DND-41 (cell line): ENCODE measurements at regions not wholly inside any gene's neighbourhood (a gene's known extent, or its start where the extent isn't known, plus 50 kb on each side); places are given as distances from the start of the nearest gene placed in this dataset.

Experiments
- ATAC-seq: fragments of 200-7000 bp; cut with Tn5 transposase; 3 replicates; pipeline ENCODE4 v1.9.1; 2021; ENCODE audit warnings: low read depth; ENCODE audit not compliant: insufficient read depth
- DNase-seq: peaks from one replicate; pipeline ENCODE4 v3.0.0-alpha.2; 2020
- H2AFZ ChIP-seq: 2 replicates; pipeline ENCODE4 v1.6.0; 2012; ENCODE audit warnings: low read depth, low read length
- H3K27ac ChIP-seq: 2 replicates; pipeline ENCODE4 v1.5.1; 2012; ENCODE audit warnings: low read length, inconsistent platforms
- H3K27me3 ChIP-seq: fragments of 200-600 bp; sonication (generic); 2 replicates; pipeline ENCODE4 v1.6.0; 2012; ENCODE audit warnings: low read length, mild to moderate bottlenecking, inconsistent platforms; ENCODE audit not compliant: insufficient read depth, poor library complexity
- H3K36me3 ChIP-seq: 2 replicates; pipeline ENCODE4 v1.5.1; 2012; ENCODE audit warnings: low read length, inconsistent platforms; ENCODE audit not compliant: insufficient read depth
- H3K4me1 ChIP-seq: 2 replicates; pipeline ENCODE4 v1.5.1; 2012; ENCODE audit warnings: mild to moderate bottlenecking, low read length; ENCODE audit not compliant: insufficient read depth
- H3K4me2 ChIP-seq: 2 replicates; pipeline ENCODE4 v1.6.0; 2012; ENCODE audit warnings: mild to moderate bottlenecking, moderate library complexity, low read length, inconsistent platforms; ENCODE audit not compliant: insufficient read depth
- H3K4me3 ChIP-seq, 2 experiments: fragments of 200-600 bp in 1 of 2; shearing (Covaris generic) in 1 of 2; 2 replicates each; pipeline ENCODE4 v1.5.1; 2012 to 2016; ENCODE audit warnings: inconsistent platforms in 2 of 2, low read length in 2 of 2, mild to moderate bottlenecking in 2 of 2, low read depth in 1 of 2, moderate library complexity in 1 of 2
- H3K79me2 ChIP-seq: 2 replicates; pipeline ENCODE4 v1.6.0; 2012; ENCODE audit warnings: low read length, inconsistent platforms; ENCODE audit not compliant: insufficient read depth
- H3K9ac ChIP-seq: 2 replicates; pipeline ENCODE4 v1.6.0; 2012; ENCODE audit warnings: low read depth, mild to moderate bottlenecking, inconsistent platforms, low read length, moderate library complexity
- H3K9me3 ChIP-seq: 2 replicates; pipeline ENCODE4 v1.5.1; 2012; ENCODE audit warnings: low read length, moderate library complexity, mild to moderate bottlenecking, inconsistent platforms; ENCODE audit not compliant: insufficient read depth, severe bottlenecking
- H4K20me1 ChIP-seq: 2 replicates; pipeline ENCODE4 v1.6.0; 2012; ENCODE audit warnings: low read length; ENCODE audit not compliant: insufficient read depth
- EZH2 ChIP-seq: IDR thresholded peaks from 3 replicates; pipeline ENCODE4 v1.6.1; 2012; ENCODE audit warnings: borderline replicate concordance, low read depth, mild to moderate bottlenecking, moderate library complexity, low read length, inconsistent platforms; ENCODE audit not compliant: severe bottlenecking
- TF ChIP-seq, protein P1 (sequence below): IDR thresholded peaks from 2 replicates; pipeline ENCODE4 v1.5.1; 2012; ENCODE audit warnings: borderline replicate concordance, low read length, moderate library complexity, mild to moderate bottlenecking; ENCODE audit not compliant: poor library complexity, severe bottlenecking; ENCODE audit errors: extremely low read depth

DNA sequence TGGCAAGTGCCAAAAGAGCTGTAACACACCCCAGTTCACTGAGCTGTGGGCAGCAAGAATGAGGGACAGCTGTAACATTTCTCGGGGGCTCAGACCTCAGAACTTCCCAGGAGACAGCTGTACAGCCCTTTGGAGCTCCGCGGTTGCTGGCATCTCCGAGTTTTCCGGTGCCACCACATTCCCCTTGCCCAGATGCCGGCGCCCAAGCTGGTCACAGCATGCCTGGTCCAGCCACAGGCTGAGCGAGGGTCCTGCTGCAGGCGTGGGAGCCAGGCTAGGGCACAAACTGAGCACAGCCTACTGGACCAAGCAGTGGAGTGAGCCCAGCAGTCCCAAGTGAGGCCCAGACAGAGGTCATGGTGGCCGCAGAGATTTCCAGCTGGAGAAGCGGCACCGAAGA, 797.7 kb upstream of the EDIL3 start:
- no peak for ATAC-seq
- H4K20me1 ChIP-seq: no peaks in the 10 kb centered on the region
- H3K9ac ChIP-seq: no peak overlapping the region

DNA sequence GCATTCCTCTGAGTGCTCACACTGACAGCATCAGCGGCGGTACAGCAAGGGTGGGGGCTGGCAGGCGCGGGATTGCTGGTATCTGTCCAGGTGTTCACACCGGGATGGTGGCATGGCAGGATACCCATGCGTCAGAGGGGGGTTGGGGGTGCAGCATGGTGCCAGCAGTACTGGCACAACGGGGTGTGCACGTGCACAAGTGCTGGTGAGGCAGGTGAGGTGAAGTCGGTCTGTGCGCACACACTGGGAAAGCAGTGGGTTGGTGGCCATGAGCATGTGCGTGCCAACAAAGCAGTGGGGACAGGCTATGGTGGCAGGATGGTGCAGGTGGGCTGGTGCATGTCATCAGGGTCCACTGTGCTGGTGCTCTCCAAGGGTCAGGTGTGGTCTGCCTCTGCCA, 819.6 kb upstream of the EDIL3 start:
- TF ChIP-seq, protein P1, sequence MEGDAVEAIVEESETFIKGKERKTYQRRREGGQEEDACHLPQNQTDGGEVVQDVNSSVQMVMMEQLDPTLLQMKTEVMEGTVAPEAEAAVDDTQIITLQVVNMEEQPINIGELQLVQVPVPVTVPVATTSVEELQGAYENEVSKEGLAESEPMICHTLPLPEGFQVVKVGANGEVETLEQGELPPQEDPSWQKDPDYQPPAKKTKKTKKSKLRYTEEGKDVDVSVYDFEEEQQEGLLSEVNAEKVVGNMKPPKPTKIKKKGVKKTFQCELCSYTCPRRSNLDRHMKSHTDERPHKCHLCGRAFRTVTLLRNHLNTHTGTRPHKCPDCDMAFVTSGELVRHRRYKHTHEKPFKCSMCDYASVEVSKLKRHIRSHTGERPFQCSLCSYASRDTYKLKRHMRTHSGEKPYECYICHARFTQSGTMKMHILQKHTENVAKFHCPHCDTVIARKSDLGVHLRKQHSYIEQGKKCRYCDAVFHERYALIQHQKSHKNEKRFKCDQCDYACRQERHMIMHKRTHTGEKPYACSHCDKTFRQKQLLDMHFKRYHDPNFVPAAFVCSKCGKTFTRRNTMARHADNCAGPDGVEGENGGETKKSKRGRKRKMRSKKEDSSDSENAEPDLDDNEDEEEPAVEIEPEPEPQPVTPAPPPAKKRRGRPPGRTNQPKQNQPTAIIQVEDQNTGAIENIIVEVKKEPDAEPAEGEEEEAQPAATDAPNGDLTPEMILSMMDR: no peak
- no peak for TF ChIP-seq EZH2
- Histone ChIP-seq H3K79me2 (no peaks in the 10 kb centered on the region), H3K9me3 (no peaks in the 10 kb centered on the region), H3K4me2 (no peak overlapping the region), H4K20me1 (no peaks in the 10 kb centered on the region), H3K4me1 (no peaks in the 10 kb centered on the region), H3K4me3 (no peak overlapping the region), H3K27me3 (no peaks in the 10 kb centered on the region), H3K36me3 (no peaks in the 10 kb centered on the region), H3K27ac (no peak overlapping the region), H3K9ac (no peak overlapping the region), H2AFZ (no peak overlapping the region)
- no peak for ATAC-seq
- DNase-seq: no peak

More for the DNA sequence above, 797.7 kb upstream of the EDIL3 start:
- no peak overlapping the region for H3K27ac ChIP-seq
- no peaks in the 10 kb centered on the region for H3K27me3 ChIP-seq
- H3K4me2 ChIP-seq: no peak overlapping the region
- DNase-seq: no peak
- no peaks in the 10 kb centered on the region for H3K4me1 ChIP-seq
- H3K79me2 ChIP-seq: no peaks in the 10 kb centered on the region
- no peak overlapping the region for H2AFZ ChIP-seq
- H3K36me3 ChIP-seq: no peaks in the 10 kb centered on the region
- TF ChIP-seq, protein P1: no peak
- TF ChIP-seq EZH2: no peak
- no peak overlapping the region for H3K4me3 ChIP-seq
- H3K9me3 ChIP-seq: no peaks in the 10 kb centered on the region

DNA sequence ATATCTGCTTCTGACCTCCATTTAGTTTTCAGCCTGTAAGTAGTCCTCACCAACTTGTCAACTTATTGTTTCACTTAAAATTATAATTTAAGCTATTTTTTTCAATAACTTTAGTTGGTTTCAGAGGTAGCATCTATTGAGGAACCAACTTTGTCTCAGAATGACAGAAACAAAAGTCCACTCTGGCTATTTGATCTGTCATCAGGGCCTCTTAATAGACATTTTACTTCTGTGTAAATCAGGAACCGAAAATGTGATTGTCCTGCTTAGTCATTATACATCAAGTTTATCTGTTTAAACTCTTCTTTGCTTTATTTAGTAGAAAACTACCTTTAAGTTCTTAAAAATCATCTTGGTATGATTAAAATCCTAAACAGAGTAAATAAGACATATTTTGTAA, 820.8 kb upstream of the EDIL3 start:
- no peaks in the 10 kb centered on the region for H3K9me3 ChIP-seq
- no peaks in the 10 kb centered on the region for H3K79me2 ChIP-seq
- DNase-seq (no peak), ATAC-seq (no peak)
- no peaks in the 10 kb centered on the region for H3K27me3 ChIP-seq
- H3K36me3 ChIP-seq: no peaks in the 10 kb centered on the region
- no peak overlapping the region for H3K4me2 ChIP-seq
- H3K4me1 ChIP-seq: no peaks in the 10 kb centered on the region
- H3K4me3 ChIP-seq: no peak overlapping the region
- H2AFZ ChIP-seq: no peak overlapping the region
- H4K20me1 ChIP-seq: no peaks in the 10 kb centered on the region
- no peak for TF ChIP-seq EZH2
- TF ChIP-seq, protein P1: no peak
- H3K9ac ChIP-seq: no peak overlapping the region
- no peak overlapping the region for H3K27ac ChIP-seq

DNA sequence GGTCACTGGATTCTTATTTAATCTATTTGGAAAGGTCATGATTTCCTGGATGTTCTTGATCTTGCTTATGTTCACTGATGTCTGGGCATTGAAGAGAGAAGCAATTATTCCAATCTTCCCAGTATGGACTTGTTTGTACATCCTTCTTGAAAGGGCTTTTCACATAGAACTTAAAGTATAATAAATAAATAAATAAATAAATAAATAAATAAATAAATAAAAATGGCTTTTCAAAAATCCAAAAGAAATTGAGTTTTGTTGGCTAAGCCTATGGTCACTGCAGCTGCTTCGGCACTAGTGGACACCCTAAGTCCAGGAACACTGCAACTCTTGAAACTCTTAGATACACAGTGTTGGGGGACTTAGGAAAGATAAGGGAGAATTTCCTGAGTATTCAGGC, 840.7 kb upstream of the EDIL3 start:
- H3K36me3 ChIP-seq: no peaks in the 10 kb centered on the region
- ATAC-seq: no peak
- H3K27ac ChIP-seq: no peak overlapping the region
- H3K4me3 ChIP-seq: no peak overlapping the region
- H3K9ac ChIP-seq: no peak overlapping the region
- no peak for DNase-seq
- TF ChIP-seq, protein P1: no peak
- TF ChIP-seq EZH2: no peak
- H3K4me2 ChIP-seq: no peak overlapping the region
- H3K4me1 ChIP-seq: no peaks in the 10 kb centered on the region
- H2AFZ ChIP-seq: no peak overlapping the region
- H3K79me2 ChIP-seq: no peaks in the 10 kb centered on the region
- no peaks in the 10 kb centered on the region for H4K20me1 ChIP-seq
- H3K9me3 ChIP-seq: no peaks in the 10 kb centered on the region
- H3K27me3 ChIP-seq: no peaks in the 10 kb centered on the region
